Gastrocnemius medialis (tissue), 4 donors: ENCODE measurements at regions not wholly inside any gene's neighbourhood (a gene's known extent, or its start where the extent isn't known, plus 50 kb on each side); places are given as distances from the start of the nearest gene placed in this dataset.

Experiments
- POLR2A ChIP-seq, 2 donors: fragments of 450-650 bp; IDR thresholded peaks; one replicate each; pipeline ENCODE4 v1.6.1; 2017; ENCODE audit warnings: antibody characterized with exemption in 2 of 2, mild to moderate bottlenecking in 2 of 2, moderate library complexity in 2 of 2
- TF ChIP-seq, protein P1 (sequence below), 5 experiments: fragments of 450-650 bp in 3 of 5; fragments of 200-600 bp in 2 of 5; sonication (generic) in 2 of 5; IDR thresholded peaks in 4 of 5; conservative IDR thresholded peaks in 1 of 5; 1 replicate in 4 of 5; 2 replicates in 1 of 5; pipeline ENCODE4 v1.5.1; 2016 to 2019; ENCODE audit warnings: antibody characterized with exemption in 5 of 5, mild to moderate bottlenecking in 3 of 5, moderate library complexity in 3 of 5

DNA sequence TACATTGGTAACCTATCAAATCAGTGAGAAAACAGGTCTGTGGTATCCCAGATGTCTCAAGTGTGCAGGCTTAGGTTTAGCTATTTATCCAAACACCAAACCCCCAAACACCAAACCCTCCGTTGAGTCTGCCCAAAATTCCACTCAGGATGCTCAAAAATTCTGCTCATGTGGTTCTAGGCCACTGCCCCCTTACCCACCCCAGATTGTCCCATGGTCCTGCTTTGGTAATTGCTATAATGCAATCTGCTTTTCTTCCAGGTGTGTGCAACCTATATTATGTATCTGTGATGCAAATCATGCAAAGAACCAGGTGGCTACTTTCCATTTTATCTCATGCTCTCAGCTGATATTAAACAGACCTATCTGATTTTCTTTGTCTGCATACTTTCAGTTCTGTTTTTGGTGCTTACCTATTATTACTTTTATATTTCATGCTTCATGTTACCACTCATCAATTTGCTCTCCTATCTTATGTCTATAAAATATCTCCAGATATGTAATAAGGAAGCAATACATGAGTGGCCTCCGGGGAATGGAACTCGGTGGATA lies 123.7 kb downstream of the TOMM20 start:
- TF ChIP-seq, protein P1, sequence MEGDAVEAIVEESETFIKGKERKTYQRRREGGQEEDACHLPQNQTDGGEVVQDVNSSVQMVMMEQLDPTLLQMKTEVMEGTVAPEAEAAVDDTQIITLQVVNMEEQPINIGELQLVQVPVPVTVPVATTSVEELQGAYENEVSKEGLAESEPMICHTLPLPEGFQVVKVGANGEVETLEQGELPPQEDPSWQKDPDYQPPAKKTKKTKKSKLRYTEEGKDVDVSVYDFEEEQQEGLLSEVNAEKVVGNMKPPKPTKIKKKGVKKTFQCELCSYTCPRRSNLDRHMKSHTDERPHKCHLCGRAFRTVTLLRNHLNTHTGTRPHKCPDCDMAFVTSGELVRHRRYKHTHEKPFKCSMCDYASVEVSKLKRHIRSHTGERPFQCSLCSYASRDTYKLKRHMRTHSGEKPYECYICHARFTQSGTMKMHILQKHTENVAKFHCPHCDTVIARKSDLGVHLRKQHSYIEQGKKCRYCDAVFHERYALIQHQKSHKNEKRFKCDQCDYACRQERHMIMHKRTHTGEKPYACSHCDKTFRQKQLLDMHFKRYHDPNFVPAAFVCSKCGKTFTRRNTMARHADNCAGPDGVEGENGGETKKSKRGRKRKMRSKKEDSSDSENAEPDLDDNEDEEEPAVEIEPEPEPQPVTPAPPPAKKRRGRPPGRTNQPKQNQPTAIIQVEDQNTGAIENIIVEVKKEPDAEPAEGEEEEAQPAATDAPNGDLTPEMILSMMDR (IDR thresholded peaks at IDR 0.05 in 4 of 5, conservative IDR thresholded peaks at IDR 0.05 in 1 of 5), result no peak
- TF ChIP-seq POLR2A (IDR thresholded peaks at IDR 0.05), result no peak
